Embryonic facial prominence (tissue), 1 donor: ENCODE measurements at regions not wholly inside any gene's neighbourhood (a gene's known extent, or its start where the extent isn't known, plus 50 kb on each side); places are given as distances from the start of the nearest gene placed in this dataset.

ENCODE experiments used
- DNase-seq: peaks from one replicate; pipeline ENCODE4 v3.0.0-alpha.2; 2016; ENCODE audit errors: extremely low spot score

DNA sequence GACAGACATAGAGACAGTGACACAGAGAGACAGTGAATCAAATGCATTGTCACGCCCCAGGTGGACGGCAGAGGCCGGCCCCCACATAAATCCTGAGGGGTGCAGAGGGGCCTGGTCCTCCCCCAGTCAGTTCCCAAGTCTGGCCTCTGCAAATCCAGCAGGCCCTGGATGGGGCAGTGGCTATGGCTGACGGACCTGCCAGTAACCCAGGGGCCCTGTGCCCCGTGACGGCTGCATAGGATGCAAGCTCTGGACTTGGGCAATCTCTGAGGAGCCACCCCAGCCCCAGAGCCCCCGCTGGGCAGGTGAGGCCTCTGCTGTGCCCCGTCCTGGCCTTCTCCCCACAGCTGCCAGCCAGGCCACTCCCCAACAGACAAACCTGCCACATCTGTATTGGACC, 204.5 kb downstream of the BRD1 start:
- no peak for DNase-seq

DNA sequence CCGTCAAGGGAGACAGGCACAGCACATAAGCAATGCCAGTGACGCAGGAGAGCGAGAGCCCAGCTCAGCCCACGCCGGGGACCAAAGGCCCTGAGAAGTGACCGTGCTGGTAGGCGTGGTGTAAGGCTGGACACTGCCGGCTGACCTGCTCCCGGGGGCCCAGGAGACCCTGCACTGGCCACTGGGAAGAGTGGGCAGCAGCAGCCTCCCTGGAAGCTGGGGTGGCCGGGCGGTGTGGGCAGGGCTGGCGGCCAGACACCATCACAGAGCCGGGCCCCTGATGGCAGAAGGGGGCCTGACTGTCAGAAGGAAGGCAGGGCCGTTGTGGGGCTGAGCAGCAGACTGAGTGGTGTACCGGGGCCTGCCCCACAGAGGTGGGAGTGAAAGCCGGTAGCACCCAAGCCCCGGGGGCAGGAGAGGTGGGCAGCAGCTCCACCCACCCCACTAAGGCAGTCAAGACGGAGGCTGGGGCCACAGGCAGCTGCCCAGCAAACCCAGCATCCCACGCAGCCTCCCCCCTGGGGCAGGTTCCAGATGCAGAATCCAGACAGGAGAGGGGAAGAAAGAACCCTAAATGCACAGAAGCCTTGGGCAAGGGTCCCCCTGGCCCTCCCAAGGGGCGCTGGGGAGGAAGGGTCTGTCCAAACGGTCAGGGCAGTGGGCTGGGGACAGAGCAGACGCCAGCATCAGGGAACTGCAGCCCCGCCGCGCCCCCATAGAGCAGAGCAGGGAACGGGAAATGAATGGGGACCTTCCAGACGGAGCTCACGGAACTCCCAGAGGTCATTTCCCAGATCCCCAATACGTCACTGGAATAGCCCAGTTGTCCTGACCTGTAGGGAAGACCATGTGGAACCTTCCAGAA, 205.2 kb downstream of the BRD1 start:
- DNase-seq: no peak

- no peak for DNase-seq
Observed at GRCh38 chr22:49621601-49622210, 206.0 kb downstream of the BRD1 start.

DNA sequence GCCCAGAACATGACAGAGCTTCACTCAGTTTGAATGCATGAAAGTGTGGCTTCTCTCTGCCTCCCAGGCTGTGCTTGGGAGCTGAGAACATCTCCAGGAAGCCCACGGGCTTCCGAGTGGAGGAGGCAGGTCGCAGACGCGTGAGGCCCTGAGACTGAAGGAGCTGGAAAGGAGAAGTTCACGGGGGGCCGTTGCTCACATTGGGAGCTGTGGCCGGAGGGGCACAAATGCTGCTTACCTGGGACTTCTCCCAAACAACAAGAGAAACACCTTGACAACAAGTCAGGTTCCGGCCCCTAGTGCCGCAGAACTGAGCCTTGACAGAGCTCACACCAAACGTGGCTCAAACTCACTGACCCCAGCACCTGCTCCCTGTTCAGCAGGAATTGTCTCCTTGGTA, 207.0 kb downstream of the BRD1 start:
- no peak for DNase-seq

DNA sequence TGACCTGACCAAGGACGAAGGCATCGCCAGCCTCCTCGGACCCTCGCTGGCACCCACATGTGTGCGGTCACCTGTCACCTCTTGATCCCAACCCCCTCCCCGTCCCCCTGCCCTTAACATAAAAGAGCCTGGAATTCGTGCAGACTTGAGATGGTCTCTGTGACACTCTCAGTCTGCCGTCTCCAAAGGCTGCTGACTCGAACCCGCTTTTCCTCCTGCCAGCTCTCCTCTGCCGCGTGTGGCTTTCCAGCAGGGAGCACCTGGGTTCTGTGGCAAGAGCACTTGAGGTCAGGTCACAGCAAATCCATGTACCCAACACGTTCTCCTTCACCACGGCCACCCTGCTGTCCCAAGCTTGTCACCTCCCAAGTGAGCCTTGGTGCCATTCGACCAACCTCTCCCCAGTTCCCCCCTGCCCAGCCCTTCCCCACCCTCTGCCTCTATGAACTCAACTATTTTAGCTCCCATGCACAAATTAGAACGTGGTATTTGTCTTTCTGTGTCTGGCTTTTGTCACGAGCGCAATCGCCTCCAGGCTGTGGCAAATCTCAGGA, 207.6 kb downstream of the BRD1 start:
- DNase-seq: no peak

DNA sequence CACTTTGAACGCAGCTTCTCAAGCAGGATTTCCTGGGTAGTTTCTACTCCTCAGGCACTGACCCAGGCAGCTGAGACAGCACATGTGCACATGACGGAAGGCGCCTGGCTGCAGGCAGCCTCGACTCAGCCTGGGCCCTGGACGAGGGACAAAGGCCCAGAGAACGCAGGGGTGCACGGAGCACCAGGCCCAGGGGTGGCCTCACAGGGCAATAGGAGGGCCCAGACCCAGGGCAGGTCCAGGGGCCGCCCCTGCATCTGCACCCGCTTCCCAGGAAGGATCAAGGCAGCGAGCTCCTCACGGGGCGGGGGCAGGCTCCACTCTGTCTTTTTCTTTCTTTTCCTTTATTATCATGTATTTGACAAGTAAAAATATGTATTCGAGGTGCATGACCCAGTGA, 208.4 kb downstream of the BRD1 start:
- DNase-seq: no peak

DNA sequence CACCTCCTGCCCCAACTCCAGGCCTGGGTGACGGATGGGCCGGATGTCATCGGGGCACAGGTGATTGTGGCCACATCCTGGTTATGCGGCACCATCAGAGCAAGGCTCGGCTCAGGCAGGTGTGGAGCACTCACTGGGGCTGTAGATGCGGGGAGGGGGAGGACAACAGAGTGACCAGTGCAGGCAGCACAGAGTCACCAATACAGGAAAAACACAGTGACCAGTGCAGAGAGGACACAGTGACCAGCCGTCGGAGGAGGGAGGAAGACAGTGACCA, 209.1 kb downstream of the BRD1 start:
- DNase-seq: no peak

GRCh38 chr22:49617866-49618676, 209.6 kb downstream of the BRD1 start:
- DNase-seq: no peak

- no peak for DNase-seq
Observed at GRCh38 chr22:49617264-49617663, 210.4 kb downstream of the BRD1 start.

DNA sequence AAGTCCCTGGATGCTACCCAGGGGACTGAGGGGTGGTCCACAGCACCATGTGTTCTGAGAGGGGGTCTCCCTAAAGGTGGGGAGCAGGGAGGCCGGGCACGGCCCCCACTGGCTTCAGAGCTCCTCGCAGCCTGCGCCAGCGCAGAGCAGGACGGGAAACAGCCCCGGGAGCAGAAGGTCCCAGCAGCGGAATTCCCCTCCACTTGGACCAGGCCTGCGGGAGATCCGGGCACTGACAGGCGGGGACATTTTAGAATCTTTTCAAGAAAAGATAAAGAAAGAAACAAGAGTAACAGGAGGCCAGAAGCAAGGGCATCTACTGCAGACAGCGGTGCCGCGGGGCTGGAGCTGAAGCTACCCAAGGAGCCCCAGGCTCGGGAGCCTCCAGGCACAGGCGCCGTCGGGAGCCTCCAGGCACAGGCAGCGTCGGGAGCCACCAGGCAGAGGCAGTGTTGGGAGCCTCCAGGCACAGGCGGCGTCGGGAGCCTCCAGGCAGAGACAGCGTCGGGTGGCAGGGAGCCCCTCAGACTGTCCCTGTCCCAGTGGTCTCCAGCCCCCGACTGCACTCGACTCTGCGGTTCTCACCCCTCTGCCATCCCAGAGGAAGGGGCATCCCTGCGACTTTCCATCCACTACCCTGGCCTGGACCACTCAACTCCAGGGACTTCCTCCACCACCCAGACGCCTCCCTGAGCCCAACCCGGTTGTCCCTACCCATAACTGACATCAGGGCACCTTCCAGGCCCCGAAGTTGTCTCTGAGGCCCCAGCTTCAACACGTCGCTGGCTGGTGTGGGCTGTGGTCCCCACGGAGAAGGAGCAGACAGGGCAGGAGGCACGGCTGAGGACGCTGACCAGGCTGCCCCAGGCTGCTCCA, 211.1 kb downstream of the BRD1 start:
- no peak for DNase-seq

GRCh38 chr22:49614966-49615965, 212.4 kb downstream of the BRD1 start:
- no peak for DNase-seq

GRCh38 chr22:49613511-49614270, 214.0 kb downstream of the BRD1 start:
- no peak for DNase-seq

DNA sequence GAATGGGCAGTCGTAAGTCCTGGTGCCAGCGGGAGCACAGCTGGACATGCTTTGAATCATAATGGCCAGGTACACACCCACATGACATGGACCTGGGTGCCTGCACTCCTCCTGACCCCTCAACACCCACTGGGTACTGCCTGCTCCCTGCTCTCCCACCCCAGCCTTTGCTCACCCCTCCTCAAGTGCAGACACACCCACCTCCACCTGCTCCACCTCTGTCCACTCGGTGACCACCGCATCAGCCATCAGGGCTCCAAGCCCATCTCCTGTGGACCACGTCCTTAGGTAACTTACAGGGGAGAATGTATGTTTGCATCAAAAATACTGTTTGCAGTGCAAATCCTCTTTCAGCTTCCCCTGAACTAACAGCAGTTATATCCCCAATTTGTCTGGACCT, 214.6 kb downstream of the BRD1 start:
- no peak for DNase-seq

DNA sequence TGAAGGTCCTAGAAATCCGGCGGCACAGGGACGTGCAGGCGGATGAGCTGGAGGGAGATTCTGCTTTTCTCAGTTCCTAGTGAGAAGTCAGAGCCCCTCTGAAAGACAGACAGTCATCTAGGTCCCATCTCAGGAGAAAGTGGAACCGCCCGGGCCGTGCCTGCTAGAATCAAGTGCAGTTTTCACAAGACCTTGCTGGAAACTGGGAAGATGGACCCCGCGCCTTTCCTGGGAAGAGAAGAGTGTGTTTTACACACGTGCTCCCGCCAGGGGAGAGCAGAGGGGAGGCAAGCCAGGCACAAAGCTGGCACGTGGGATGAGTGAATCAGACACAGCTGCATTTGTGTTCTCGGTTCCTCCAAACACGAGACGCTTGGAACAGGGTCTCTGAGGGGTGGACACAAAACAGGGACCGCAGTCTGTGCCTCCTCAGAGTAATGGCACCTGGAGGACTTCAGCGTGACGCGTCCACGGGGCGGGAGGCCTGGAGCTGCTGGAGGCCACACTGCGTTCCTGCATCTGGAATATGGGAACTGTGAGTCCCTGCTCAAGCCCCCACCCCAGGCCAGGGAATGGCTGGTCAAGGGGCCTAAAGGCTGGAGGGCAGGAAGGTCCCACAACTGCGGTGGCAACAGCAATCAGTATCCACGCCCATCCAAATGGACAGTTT, 218.3 kb downstream of the BRD1 start:
- no peak for DNase-seq

DNA sequence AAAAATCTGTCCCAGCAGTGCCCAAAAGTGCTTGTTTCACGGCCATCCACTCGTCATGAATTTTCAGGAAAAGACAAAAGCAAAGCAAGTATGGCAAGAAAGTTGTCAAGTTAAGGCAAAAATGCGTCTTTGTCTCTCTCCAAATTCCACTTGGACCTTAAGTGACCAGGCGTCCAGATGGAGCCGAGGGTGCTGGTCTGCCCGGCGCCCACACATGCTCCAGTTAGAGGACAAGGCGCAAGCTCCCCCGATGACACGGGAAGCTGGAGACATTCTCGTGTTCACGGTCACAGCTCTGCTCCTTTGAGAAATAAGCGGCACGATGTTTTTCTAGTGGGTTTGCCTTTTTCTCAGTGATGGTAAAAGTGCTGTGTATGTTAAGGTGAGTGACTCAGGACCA, 219.0 kb downstream of the BRD1 start:
- no peak for DNase-seq

- no peak for DNase-seq
Observed at GRCh38 chr22:49608228-49608627, 219.4 kb downstream of the BRD1 start.

DNA sequence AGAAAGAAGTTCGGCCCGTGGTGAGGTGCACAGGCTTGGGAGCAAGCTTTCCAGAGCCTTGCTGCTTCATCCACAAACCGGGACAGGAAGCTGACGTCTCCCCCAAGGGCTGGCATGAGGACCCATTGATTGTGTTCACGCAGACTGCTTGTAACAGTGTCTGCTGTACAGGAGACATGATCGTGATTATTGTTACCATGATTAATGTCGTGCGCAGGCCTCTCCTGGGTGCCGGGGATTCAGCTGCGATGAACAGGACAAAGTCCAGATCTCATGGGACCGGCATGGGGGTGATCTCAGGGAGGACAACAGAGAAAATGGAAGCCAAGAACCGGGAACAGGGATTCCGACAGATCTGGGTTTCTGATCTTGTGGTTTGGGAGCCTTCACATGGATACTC, 219.9 kb downstream of the BRD1 start:
- DNase-seq: no peak

DNA sequence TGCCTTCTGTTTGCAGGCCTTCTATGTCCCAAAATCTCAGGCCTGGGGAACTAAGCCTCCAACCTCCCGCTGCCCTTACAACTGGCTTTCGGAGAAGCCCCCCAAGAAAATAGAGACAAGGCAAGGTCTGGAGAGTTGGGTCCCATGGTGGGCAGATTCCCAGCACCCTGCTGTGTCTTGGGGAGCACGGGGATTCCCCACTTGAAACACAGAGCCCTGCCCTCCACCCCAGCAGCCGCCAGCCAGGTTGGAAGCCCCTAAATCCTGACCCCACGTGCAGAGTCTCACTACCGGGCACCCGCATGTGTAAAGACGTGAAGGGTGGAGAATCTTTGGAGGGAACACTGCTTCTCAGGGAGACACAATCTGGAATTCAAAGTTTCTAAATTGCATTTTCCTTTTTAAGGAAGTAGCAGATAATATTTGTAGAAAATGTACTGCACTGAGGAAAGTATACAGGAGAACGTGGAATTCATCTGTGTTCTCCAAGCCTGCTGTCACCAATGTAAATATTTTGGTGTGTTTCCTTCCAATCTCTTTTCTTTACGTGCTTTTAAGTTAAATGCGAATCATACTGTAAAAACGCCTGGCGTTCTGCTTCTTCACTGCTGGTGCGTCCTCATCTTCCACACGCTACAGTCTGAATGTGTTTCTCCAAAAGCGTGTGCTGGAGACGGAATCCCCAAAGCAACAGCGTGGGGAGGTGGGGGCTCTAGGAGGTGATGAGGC, 220.9 kb downstream of the BRD1 start:
- DNase-seq: no peak
